Vagina (tissue), 2 donors: ENCODE measurements at regions not wholly inside any gene's neighbourhood (a gene's known extent, or its start where the extent isn't known, plus 50 kb on each side); places are given as distances from the start of the nearest gene placed in this dataset.

Experiments used
- DNase-seq, 2 donors: peaks; one replicate each; pipeline ENCODE4 v3.0.0-alpha.2; 2017; ENCODE audit errors: extremely low spot score in 2 of 2
- H3K27ac ChIP-seq: fragments of 200-600 bp; sonication (generic); one replicate; pipeline ENCODE4 v1.5.1; 2019
- H3K27me3 ChIP-seq: fragments of 200-600 bp; sonication (generic); one replicate; pipeline ENCODE4 v1.5.1; 2019
- H3K36me3 ChIP-seq, 2 donors: fragments of 200-600 bp; sonication (generic); one replicate each; pipeline ENCODE4 v1.5.1; 2017 to 2019
- H3K4me1 ChIP-seq: fragments of 200-600 bp; sonication (generic); one replicate; pipeline ENCODE4 v1.5.1; 2019
- H3K4me3 ChIP-seq, 2 donors: fragments of 200-600 bp; sonication (generic); 1 replicate in 1 of 2; 2 replicates in 1 of 2; pipeline ENCODE4 v1.5.1; 2016 to 2019
- H3K9me3 ChIP-seq: fragments of 200-600 bp; sonication (generic); one replicate; pipeline ENCODE4 v1.5.1; 2019
- POLR2A ChIP-seq, 2 donors: fragments of 450-650 bp; IDR thresholded peaks; one replicate each; pipeline ENCODE4 v1.6.1; 2017; ENCODE audit warnings: antibody characterized with exemption in 2 of 2, mild to moderate bottlenecking in 2 of 2, moderate library complexity in 2 of 2
- POLR2AphosphoS5 ChIP-seq, 2 donors: sonication (generic); formaldehyde crosslinking; IDR thresholded peaks; one replicate each; pipeline ENCODE4 v1.9.0; 2017; ENCODE audit warnings: antibody characterized with exemption in 2 of 2, mild to moderate bottlenecking in 2 of 2, low read depth in 1 of 2; ENCODE audit not compliant: insufficient read depth in 1 of 2
- intact Hi-C: fragments of 100-400 bp; cut with DNase I; formaldehyde crosslinking; loops from one replicate; pipeline ENCODE4 v1.15.1; 2023
- TF ChIP-seq, protein P1 (sequence below), 3 experiments: fragments of 450-650 bp in 2 of 3; fragments of 200-600 bp in 1 of 3; sonication (generic) in 1 of 3; IDR thresholded peaks; one replicate each; pipeline ENCODE4 v1.5.1; 2017 to 2019; ENCODE audit warnings: antibody characterized with exemption in 3 of 3, mild to moderate bottlenecking in 2 of 3, moderate library complexity in 2 of 3

DNA sequence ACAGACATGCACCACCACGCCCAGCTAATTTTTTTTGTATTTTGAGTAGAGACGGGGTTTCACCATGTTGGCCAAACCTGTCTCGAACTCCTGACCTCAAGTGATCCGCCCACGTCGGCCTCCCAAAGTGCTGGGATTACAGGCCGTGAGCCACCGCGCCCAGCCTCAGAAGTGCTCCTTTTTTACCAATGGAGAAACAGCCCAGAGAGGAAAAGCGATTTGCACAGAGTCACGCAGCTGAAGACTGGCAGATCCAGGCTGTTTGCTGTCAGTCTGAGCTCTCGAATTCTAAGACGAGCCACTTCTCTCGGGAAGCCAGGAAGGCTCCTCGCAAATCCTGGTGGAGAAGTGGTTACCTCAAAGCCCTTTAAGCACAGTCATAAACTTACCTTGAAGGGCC, 57.4 kb upstream of the SDK1 start:
- H3K9me3 ChIP-seq: no peaks in the 10 kb centered on the region
- H3K4me1 ChIP-seq: peaks cover 24% of the 10 kb centered on the region
- H3K36me3 ChIP-seq: no peaks in the 10 kb centered on the region
- intact Hi-C loops: no loop called here
- peak in 1 of 2 donors; percentile 64 for DNase-seq
- TF ChIP-seq, protein P1, sequence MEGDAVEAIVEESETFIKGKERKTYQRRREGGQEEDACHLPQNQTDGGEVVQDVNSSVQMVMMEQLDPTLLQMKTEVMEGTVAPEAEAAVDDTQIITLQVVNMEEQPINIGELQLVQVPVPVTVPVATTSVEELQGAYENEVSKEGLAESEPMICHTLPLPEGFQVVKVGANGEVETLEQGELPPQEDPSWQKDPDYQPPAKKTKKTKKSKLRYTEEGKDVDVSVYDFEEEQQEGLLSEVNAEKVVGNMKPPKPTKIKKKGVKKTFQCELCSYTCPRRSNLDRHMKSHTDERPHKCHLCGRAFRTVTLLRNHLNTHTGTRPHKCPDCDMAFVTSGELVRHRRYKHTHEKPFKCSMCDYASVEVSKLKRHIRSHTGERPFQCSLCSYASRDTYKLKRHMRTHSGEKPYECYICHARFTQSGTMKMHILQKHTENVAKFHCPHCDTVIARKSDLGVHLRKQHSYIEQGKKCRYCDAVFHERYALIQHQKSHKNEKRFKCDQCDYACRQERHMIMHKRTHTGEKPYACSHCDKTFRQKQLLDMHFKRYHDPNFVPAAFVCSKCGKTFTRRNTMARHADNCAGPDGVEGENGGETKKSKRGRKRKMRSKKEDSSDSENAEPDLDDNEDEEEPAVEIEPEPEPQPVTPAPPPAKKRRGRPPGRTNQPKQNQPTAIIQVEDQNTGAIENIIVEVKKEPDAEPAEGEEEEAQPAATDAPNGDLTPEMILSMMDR (IDR thresholded peaks at IDR 0.05): no peak
- TF ChIP-seq POLR2AphosphoS5 (IDR thresholded peaks at IDR 0.05; ENCODE audit: insufficient read depth in 1 of 2, low read depth in 1 of 2) (no peak), POLR2A (IDR thresholded peaks at IDR 0.05) (no peak)
- H3K4me3 ChIP-seq: no peak overlapping the region
- H3K27me3 ChIP-seq: no peaks in the 10 kb centered on the region
- peak overlapping the region; percentile 68 for H3K27ac ChIP-seq

DNA sequence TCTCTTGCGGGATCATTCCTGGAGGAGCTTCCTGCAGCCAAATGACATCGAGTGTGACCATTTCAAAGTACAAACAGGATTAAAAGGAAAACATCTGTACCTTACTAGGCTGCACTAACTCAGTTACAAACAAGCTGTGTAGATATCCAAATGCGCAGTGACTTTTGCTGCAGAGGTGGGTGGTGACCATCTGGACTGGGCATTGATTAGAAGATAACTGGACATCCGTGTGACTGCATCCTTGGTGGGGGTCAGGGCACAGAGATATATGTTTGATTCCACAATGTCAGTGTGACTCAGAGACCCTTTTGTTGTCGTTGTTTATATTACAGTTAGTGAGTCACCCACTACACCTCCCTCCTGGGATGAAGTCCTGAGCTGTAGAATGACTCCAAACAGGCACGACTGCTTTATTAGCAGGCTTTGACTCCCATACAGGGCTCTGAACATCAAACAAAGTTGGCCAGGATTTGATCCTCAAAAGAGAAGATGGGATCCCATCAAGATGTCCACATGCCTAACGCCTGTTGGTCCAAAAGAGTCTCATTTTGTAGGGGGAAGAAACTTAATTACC, 56.7 kb upstream of the SDK1 start:
- Histone ChIP-seq H3K36me3 (no peaks in the 10 kb centered on the region), H3K4me1 (peaks cover 24% of the 10 kb centered on the region), H3K9me3 (no peaks in the 10 kb centered on the region), H3K27me3 (no peaks in the 10 kb centered on the region), H3K4me3 (no peak overlapping the region), H3K27ac (peak overlapping the region; percentile 68)
- TF ChIP-seq, protein P1 (IDR thresholded peaks at IDR 0.05): no peak
- no peak for TF ChIP-seq POLR2AphosphoS5 (IDR thresholded peaks at IDR 0.05; ENCODE audit: insufficient read depth in 1 of 2, low read depth in 1 of 2)
- TF ChIP-seq POLR2A (IDR thresholded peaks at IDR 0.05): no peak
- DNase-seq: peak; percentile 40 to 67
- intact Hi-C loops: no loop called here

DNA sequence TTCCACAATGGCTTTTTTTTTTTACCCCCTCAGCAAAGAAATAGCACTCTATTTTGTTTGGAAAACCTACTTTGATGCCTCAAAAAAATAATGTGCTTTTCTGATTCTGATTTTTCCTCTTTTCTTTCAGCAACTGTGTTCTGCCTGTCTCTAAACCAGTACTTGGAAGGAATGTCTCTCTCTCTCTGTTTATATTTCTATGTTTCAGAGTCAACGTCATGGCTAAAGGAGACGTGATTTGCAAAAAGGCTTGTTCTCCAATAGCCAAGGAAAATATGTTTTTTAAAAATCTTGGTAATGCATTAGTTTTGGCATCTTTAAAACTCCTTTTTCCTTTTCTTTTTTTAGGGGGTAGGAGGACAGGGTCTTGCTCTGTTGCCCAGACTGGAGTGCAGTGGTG, 56.0 kb upstream of the SDK1 start:
- intact Hi-C loops: no loop called here
- Histone ChIP-seq H3K4me1 (peaks cover 24% of the 10 kb centered on the region), H3K27ac (peak overlapping the region; percentile 68), H3K36me3 (no peaks in the 10 kb centered on the region), H3K9me3 (no peaks in the 10 kb centered on the region), H3K4me3 (no peak overlapping the region), H3K27me3 (no peaks in the 10 kb centered on the region)
- no peak for DNase-seq
- TF ChIP-seq POLR2AphosphoS5 (IDR thresholded peaks at IDR 0.05; ENCODE audit: insufficient read depth in 1 of 2, low read depth in 1 of 2) (no peak), POLR2A (IDR thresholded peaks at IDR 0.05) (no peak)
- TF ChIP-seq, protein P1 (IDR thresholded peaks at IDR 0.05): no peak

DNA sequence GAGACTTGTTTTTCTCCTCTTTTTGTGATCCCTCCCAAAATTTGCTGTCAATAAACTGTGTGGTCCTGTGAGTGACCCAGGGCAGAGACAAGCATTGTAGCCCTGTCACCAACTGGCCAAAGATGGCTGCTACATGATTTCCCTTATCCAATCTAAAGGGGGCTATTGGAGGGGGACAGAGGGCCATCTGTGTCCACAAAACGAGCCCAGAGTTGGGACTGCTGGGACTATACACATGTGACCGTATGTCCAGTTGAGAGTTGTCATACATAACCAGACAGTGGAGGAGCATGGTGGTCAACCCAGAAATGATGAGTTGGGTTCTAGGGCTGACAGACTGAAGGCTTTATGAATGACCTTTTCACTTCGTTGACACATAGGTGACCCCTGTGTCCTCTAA, 55.3 kb upstream of the SDK1 start:
- peaks cover 24% of the 10 kb centered on the region for H3K4me1 ChIP-seq
- TF ChIP-seq POLR2A (IDR thresholded peaks at IDR 0.05) (no peak), POLR2AphosphoS5 (IDR thresholded peaks at IDR 0.05; ENCODE audit: insufficient read depth in 1 of 2, low read depth in 1 of 2) (no peak)
- TF ChIP-seq, protein P1 (IDR thresholded peaks at IDR 0.05): no peak
- H3K4me3 ChIP-seq: no peak overlapping the region
- DNase-seq: peak; percentile 55 to 56
- no peaks in the 10 kb centered on the region for H3K36me3 ChIP-seq
- H3K9me3 ChIP-seq: no peaks in the 10 kb centered on the region
- intact Hi-C loops: no loop called here
- H3K27me3 ChIP-seq: no peaks in the 10 kb centered on the region
- H3K27ac ChIP-seq: peak overlapping the region; percentile 0

DNA sequence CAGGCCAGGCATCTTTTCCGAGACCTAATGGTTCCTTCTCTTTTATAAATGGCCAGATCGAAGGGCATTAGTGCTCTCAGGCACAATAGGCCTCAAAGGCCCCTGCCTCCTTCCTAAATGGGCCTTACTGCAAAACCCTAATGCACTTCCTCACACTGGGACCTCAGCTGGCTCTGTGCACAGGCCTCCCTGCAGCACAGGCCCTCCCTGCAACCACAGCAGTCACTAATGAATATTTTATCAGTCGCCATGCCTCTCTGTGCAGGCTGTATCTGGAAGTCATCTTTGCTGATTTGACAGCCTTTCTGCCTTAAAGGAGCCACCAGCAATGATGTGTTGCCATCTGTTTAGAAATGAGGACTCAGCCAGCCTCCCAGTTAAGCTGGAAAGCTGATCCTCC, 54.9 kb upstream of the SDK1 start:
- Histone ChIP-seq H3K27me3 (no peaks in the 10 kb centered on the region), H3K36me3 (no peaks in the 10 kb centered on the region), H3K4me3 (no peak overlapping the region), H3K4me1 (peaks cover 24% of the 10 kb centered on the region), H3K9me3 (no peaks in the 10 kb centered on the region), H3K27ac (peak overlapping the region; percentile 0)
- intact Hi-C loops: no loop called here
- TF ChIP-seq, protein P1 (IDR thresholded peaks at IDR 0.05): no peak
- TF ChIP-seq POLR2AphosphoS5 (IDR thresholded peaks at IDR 0.05; ENCODE audit: insufficient read depth in 1 of 2, low read depth in 1 of 2) (no peak), POLR2A (IDR thresholded peaks at IDR 0.05) (no peak)
- peak; percentile 44 to 84 for DNase-seq
